GM19397 (cell line): ENCODE measurements at regions not wholly inside any gene's neighbourhood (a gene's known extent, or its start where the extent isn't known, plus 50 kb on each side); places are given as distances from the start of the nearest gene placed in this dataset.

ENCODE experiments used
- ATAC-seq: cut with Tn5 transposase; IDR thresholded peaks from one replicate; pipeline ENCODE4 v1.9.1; 2021; ENCODE audit warnings: mild to moderate bottlenecking, moderate library complexity; ENCODE audit not compliant: unreplicated experiment

DNA sequence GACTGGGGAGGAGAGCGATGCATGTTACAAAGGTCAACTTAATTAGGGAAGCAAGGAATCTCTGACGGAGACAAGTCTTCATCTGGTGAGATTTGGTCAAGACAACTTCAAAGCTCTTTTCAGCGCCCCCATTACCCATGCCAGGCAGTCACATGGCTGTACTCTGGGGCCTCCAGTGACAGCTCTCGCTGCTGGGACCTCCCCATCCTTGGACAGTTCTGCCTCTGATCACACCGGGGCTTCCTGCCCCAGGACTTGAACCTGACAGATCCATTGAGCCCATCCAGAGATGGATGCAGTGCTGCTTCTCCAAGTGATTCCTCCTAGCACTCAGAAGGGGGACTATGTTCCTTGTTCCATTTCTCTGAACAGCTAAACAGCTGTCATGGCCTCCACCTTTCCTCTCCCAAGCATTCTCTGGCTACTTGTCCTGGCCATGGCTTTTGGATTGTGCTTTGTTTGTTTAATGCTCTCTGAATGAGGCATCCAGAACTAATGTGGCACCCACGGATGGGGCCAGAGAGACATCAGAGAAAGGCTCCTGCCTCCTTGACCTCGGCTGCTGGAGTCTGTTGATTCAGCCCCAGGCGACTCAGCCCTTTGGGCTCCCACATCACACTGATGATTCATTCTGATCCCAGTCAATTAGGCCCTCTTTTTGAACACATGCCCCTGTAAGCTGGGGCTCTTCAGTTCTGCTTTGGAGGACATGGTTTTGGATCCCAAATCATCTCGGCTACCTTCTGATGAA lies 122.1 kb upstream of the ADAMTS16 start:
- ATAC-seq, result no peak

DNA sequence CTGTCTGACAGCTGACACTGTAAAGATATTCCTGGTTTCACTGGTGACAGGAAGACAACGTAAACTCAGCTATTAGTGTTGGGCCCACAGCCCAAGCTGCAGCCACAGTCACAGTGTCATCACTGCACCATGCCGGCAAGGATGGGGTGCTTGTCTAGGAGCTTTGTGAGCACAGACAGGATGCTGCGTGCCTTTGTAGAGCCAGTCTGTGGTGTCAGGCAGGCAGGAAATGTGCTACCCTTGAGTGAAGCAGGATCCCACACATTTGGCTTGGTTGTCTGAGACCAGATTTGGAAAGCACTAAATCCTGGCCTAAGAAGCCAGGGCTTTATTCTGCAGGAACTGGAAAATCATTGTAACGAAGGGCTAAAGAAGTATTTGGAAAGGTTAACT lies 121.6 kb upstream of the ADAMTS16 start:
- ATAC-seq, result no peak

DNA sequence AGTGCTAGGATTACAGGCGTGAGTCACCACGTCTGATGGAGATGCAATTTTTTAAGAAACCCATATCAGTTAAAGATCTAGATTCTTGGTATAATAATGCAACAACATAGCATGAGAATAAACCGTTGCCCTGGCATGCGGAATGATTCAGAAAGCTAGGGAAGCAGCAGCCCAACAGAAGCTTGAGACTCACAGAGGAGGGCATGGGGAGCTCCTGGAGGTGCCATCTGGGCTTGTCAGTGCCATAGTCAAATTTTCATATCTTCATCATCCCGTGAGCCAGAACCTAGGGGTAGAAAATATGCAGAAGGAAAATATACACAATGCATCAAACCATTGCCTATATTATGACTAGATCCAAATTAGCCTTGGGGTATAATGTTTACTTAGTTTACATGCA lies 118.7 kb upstream of the ADAMTS16 start:
- no peak for ATAC-seq

DNA sequence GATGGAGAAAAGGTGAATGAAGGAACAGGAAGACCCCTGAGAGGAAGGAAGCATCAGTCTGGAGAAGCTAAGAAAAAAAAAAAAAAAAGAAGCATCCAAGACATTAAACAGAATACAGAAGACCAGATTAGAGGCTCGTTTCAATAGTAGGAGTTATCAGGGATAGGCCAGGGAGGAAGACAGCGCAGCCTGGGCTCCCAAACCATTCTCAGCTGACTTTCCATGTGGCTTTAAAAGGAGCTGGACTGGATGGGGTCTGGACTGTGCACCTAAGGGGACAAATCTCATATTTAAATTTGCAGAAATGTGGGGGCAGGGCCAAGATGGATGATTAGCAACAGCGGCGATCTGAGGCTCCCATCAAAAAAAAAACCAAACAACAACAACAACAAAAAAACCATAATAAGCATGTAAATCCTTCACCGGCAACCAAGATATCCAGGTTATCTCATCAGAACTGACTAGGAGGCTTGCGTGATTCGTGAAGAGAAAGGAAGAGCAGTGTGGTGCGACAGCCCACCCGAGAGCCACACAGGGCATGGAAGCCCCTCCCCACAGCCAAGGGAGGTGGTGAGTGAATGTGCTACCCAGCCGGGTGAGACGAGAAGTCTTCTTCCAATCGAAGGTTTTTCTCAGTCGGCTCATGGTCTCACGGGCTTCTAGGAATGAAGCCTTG lies 114.9 kb upstream of the ADAMTS16 start:
- ATAC-seq, result no peak

DNA sequence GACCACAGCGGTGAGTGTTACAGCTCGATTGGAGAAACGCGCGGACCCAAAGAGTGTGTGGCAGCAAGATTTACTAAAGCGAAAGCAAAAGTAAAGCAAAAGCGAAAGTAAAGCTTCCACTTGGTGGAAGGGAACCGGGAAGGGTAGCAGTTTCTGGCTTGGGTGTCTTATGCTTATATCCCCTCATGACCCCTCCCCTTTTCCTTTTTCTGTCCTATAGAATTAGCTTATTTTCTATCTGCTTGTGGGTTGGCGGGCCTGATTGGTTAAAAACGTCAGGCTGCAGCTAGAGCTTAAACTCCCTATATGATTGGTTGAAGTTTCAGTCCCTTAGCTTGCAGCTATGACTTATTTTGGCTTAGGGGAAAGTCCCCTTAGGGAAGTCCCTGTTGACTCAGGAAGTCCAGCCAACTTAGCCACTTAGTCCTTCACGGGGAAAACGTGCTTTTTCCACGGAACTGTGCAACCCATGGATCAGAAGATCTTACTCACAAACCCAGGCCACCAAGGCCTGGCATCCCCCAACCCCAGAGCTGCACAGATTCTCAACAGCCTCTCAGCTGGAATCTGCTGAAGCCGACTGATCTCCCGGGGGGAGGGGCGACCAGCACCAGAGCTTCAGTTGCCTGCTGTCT lies 114.2 kb upstream of the ADAMTS16 start:
- ATAC-seq, result no peak

DNA sequence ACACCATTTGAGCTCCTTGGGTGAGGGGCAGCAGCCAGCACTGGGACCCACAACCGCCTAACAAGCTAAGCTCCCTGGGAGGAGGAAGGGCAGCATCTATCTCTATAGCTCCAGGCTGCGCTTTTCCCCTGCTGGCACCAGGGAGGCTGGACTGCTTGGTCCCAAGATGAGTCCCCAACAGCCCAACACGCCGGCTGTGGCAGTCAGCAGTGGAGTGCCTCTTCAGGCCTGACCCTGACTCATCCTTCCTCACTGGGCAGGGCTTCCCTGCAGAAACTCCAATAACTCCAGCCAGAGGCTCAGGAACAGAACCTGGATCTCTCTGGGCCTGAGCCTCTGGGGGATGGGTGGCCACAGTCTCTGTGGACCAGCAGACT lies 113.7 kb upstream of the ADAMTS16 start:
- no peak for ATAC-seq

DNA sequence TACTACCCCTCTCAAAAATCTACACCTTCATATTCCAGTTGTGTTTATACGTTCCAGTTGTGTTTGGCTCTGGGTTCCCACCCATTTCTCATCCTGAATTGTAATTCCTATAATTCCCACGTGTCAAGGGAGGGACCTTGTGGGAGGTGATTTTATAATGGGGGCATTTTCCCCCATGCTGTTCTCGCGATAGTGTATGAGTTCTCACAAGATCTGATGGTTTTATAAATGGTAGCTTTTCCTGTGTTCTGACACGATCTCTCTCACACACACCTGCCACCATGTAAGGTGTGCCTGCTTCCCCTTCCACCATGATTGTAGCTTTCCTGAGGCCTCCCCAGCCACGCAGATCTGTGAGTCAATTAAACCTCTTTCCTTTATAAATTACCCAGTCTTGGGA lies 108.5 kb upstream of the ADAMTS16 start:
- no peak for ATAC-seq

DNA sequence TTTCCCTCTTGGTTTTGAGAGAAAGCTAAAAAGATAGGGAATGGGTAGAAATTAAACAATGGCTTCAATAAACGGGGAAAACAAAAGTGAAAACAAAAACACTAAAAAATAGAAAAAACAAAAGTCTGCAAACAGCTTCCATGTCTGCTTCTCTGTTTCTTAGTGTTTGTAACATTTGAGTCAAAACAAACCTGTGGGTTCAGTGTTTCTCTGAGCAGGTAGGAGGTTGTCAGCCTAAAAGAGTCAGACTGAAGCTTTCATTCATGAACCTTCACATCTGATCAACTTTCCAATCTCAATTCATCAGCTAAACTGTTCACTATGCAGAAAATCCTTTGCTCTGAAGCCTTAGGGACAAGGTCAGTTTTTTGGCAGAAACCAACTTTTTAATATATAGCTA lies 102.5 kb upstream of the ADAMTS16 start:
- ATAC-seq, result no peak

DNA sequence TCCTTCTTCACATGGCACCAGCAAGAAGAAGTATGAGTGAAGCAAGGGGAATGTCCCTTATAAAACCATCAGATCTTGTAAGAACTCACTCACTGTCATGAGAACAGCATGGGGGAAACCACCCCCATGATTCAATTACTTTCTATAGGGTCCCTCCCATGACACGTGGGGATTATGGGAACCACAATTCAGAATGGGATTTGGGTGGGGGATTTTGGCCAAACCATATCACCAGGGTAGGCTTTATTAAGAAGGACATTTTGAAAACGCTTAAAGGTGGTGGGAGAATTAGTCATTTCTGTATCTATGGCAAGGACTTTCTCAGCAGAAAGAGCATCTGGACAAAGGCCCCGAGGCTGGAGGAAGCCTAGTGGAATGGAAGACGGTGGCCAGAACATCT lies 100.2 kb upstream of the ADAMTS16 start:
- ATAC-seq, result no peak

DNA sequence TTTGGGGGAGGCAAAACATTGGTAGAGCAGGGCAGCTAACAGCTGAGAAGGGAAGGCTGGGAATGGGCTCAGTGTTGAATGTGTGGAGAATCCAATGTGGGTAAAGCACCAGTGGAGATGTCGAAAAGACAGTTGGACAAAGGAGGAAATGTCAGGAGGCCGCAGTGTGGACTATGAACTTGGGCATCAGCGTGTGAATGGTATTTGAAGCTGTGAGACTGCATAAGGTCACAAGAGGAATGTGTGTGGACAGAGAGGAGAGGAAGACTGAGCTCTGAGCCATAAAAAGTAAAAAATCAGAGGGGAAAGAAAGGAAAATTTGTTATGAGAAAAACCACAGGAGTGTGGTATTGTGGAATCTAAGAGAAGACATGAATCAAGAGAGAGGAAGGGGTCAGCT lies 99.4 kb upstream of the ADAMTS16 start:
- ATAC-seq, result no peak

DNA sequence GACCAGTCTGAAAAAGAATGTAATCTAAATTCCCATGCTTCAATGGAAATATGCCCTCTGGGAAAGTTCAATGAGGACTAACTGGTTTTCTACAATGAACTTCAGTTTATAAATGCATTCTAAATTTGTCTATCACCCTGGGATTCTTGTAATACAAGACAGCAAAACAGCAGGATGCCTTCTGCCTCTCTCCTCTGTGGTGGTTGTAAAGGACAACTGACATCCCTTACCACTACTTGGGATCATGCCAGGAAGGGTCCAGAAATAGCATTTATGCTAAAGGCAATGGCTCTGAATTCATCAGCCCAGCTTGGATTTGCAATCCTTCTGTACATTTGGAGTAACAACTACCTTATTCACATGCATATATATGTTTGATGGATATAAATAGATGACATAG lies 97.3 kb upstream of the ADAMTS16 start:
- ATAC-seq, result no peak

DNA sequence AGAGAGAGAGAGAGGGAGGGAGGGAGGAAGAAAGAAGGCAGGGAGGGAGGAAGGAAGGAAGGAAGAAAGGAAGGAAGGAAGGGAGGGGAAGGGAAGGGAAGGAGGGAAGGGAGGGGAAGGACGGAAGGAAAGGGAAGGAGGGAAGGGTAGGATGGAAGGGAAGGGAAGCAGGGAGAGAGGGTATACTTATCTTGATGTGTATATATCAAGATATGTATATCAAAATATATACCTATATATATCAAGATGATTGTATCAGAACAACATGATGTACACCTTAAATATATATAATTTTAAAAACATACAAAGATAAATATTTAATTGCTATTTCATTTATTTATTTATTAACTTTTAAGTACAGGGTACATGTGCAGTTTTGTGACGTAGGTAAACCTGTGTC lies 96.8 kb upstream of the ADAMTS16 start:
- no peak for ATAC-seq

DNA sequence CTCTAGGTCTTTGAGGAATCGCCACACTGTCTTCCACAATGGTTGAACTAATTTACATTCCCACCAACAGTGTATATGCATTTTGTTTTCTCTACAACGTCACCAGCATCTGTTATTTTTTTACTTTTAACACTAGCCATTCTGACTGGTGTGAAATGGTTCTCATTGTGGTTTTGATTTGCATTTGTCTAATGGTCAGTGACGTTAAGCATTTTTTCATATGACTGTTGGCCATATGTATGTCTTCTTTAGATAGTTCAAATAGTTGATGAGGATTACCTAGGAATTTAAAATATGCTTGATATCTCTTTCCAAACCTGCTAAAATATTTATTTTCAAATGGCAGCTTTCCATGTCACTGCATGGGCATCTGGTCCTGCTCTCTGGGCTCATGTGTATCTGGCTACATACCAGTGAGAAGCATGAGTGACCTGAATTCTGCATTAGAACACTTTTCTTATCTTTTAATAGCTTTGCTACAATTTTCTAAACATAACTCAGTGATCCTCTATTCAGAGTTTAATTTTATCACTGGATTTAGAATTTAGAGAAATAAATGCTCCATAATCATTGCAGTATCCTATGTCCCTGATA lies 95.8 kb upstream of the ADAMTS16 start:
- ATAC-seq, result no peak

DNA sequence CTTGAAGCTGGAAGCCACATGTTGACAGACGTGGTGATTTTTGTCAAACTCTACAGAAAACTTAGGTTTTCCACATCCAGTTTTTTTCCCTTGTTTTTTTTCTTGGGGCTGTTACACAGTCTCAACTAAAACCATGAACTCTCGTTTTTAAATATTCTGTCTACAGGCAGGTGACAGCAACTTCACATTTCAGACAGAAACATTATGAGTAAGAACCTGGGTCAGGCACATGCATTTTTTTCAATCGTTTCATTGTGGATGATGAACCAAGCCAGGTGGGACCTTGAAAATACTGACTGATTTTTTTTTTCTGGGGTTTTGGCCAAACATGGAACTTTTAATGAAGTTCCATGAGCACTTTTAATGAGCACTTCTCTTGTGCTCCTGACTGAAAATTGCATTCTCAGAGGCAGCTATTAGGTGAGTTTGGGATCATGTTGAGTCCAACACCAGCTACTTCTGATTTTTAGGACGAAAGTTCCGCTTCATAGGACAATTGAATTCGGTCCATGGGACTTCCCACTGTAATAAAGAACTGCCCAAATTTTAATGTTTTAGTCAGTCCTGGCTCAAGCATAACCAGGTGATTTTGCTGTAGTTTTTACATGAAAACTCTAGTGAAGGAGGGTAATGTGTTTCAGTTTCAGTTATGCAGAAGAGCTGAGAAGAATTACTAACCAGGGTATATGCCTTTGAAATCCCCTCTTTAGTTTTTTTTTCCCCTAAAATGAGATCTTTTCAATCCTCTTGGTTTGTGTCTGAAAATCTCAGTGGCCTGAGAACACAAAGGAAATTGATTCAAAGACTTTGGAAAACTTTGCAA lies 93.2 kb upstream of the ADAMTS16 start:
- ATAC-seq, result peak; percentile 74

DNA sequence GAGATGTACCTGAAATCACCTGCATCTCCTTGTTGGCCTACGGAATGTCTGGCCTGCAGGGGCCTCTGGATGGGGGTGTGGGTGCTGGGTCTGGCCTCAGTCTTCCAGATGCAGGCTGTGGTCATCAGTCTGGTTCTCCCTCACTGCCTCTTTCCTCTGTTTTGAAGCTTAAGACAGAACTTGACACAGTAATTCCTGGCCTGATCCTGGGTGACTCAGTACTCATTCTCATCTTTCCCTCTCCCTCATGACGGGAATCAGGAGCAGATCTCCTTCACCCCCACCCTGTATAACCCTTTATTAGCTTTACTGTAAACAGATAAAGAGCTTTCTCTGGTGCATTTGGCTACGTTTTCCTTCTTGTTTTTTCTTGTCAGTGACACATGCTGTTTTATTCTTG lies 89.3 kb upstream of the ADAMTS16 start:
- ATAC-seq, result no peak

DNA sequence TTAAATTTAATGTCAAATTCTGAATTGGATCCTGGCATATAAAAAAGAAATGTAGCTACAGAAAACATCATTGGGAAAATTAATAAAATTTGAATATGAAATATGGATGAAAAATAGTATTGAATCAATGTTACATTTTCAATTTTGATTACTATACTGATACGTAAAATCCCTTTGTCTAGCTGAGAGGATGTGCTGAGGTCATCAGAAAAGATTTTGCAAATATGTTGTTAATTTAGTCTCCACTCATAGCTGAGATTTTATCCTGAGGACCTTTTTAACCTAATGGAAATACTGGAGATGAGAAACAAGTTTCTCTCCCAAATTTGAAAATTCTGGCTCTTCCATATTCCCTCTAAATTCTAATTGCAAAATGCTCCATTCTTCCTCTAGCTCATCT lies 84.4 kb upstream of the ADAMTS16 start:
- no peak for ATAC-seq

DNA sequence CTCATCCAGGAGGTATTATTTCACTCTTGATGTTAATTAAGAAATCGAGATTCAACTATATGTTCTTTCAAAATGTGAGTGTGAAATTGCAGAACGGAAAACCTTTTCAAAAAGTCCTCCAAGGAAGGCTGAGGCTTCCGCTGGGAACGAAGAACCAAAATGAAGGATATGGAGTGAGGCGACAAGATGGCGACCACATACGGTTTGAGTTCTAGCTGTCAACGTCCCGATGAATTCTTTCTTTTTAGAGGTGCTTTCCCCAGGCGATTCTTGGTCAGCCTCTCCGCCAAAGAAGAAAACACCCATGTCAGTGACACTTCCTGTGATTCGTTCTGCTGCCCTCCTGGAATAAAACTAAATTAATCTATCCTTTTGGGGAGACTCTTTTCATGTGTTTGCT lies 78.3 kb upstream of the ADAMTS16 start:
- no peak for ATAC-seq

DNA sequence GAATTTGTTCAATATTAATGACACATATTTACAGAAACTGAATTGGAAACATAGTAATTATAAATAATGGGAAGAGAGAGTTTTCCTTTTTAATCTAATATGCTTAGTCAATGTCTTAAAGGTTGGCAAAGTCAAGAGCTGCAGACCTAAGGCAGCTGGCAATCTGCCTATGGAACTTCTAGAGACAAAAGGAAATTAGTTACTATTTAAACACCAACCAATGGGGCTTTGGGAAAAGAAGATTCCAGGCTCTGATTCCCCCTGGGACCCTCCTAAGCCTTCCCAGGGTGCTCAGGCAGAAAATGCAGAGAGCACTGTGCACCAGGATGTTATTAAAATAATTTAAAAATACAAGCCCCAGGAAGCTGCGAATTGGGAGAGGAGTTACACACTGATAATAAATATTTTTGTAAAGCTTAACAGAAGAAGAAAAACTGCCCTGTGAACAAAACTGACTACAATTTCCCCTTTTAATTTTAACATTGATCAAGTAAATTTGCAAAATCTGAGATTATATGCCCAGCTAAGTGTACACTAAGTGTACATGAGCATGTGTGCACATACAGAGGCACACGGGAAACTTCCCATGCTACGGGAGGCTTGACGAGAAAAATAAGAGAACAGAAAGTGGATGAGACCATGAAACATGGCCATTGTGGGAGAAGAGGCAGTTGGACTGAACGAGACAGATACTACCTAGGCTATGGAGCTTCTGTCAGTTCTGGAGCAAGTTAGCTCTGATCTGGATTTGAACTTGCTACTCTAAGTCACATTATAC lies 77.4 kb upstream of the ADAMTS16 start:
- no peak for ATAC-seq

DNA sequence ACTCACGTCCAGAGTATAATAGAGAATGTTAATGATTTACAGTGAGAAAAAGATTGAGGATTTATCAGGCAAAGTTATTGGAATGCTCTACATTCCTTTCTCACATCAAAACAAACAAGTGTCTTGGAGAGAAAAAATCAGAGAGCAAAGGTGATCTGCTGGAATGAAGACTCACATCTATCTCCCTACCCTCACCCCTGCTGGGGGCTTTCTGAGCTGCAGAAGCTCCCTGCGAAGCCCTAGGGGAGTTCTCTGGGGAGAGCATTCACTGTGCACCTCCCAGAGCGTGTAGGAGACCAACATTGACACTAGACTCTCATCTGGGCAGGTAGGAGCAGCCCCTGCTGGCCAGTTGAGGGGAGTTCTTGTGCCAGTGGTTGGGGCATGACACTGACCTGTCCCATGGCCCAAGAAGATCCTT lies 76.6 kb upstream of the ADAMTS16 start:
- peak; percentile 58 for ATAC-seq

DNA sequence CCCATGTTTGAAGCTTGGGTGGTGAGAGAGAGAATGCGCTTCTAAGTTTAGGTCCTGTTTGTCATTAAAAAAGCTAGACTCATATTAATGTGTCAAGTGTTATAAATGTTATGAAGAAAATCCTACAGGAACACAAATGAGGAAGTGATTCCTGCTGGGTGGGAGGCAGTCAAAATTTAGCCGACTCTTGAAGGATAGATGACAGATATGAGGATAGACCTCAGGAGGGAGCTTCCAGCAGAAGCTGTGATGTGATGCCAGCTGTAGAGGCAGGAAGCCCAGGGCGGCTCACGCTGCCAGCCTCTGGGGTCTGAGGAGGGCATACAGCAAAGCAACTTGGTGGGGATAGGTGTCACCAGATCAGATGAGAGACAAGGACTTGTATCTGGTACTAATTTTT lies 74.7 kb upstream of the ADAMTS16 start:
- ATAC-seq, result no peak
